ENCODE measurements at regions not wholly inside any gene's neighbourhood (a gene's known extent, or its start where the extent isn't known, plus 50 kb on each side); places are given as distances from the start of the nearest gene placed in this dataset.
A peak's percentile ranks its signal among the peaks of the same experiment; 100 is the strongest.

GRCh38 chr16:13781575-13782338, 138.2 kb upstream of the ERCC4 start:
- Mint-ChIP-seq H3K27me3 (ENCODE audit: low read depth, poor library complexity) (no peaks in the 10 kb centered on the region), H3K27ac (no peak overlapping the region), H3K36me3 (ENCODE audit: low read depth) (no peaks in the 10 kb centered on the region), H3K4me3 (no peak overlapping the region), H3K9me3 (peaks cover 24% of the 10 kb centered on the region), H3K4me1 (no peaks in the 10 kb centered on the region)
- TF ChIP-seq, protein P1, sequence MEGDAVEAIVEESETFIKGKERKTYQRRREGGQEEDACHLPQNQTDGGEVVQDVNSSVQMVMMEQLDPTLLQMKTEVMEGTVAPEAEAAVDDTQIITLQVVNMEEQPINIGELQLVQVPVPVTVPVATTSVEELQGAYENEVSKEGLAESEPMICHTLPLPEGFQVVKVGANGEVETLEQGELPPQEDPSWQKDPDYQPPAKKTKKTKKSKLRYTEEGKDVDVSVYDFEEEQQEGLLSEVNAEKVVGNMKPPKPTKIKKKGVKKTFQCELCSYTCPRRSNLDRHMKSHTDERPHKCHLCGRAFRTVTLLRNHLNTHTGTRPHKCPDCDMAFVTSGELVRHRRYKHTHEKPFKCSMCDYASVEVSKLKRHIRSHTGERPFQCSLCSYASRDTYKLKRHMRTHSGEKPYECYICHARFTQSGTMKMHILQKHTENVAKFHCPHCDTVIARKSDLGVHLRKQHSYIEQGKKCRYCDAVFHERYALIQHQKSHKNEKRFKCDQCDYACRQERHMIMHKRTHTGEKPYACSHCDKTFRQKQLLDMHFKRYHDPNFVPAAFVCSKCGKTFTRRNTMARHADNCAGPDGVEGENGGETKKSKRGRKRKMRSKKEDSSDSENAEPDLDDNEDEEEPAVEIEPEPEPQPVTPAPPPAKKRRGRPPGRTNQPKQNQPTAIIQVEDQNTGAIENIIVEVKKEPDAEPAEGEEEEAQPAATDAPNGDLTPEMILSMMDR (IDR thresholded peaks at IDR 0.05) = no peak
- no peak for DNase-seq

DNA sequence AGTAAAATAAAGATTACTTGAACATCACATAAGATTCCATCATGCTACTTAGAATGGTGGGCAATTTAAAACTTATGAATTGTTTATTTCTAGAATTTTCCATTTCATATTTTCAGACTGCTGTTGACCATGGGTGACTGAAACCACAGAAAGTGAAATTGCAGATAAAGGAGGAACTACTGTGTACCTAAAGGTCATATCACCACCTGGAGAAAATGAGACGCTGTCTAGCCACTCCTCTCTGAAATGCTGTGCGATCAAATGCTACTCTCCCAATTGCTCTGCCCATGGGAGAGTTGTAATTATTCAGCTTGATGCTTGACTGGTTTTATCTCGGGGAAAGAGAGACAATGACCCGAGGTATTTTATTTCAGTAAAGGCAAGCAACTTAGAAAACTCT, 128.9 kb upstream of the ERCC4 start:
- Mint-ChIP-seq H3K9me3 (peaks cover 28% of the 10 kb centered on the region), H3K27ac (no peak overlapping the region), H3K4me1 (peaks cover 11% of the 10 kb centered on the region), H3K27me3 (ENCODE audit: low read depth, poor library complexity) (peaks cover 16% of the 10 kb centered on the region), H3K4me3 (no peak overlapping the region), H3K36me3 (ENCODE audit: low read depth) (no peaks in the 10 kb centered on the region)
- DNase-seq = no peak
- TF ChIP-seq, protein P1 (IDR thresholded peaks at IDR 0.05) = no peak

DNA sequence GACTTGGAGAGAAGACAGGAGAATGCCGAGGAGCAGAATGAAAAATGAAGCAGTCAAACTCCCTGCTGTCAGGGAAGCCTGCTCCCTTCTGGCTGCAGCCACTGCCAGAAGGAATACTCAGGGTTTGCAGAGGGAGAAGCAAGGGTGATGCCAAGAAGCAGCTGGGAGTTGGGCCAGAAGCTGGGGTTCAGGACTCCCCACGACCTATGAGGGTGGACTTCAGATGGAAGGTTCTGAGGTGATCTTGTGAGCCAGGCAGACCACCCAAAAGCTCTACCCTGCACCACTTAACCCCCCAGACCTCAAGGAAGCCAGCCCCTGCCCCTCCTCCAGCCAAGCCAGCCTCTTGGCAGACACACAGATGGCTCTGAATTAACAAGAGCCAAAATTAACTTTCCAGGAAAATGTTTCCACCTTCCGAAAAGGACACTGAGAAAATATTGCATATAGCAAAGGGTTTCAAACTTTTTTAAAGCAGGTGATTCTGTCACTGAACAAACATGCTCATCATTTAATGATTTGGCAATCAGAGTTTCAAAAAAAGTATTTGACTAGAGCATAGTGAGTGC, 126.0 kb upstream of the ERCC4 start:
- H3K27ac Mint-ChIP-seq = no peak overlapping the region
- H3K27me3 Mint-ChIP-seq (ENCODE audit: low read depth, poor library complexity) = peaks cover 24% of the 10 kb centered on the region
- peaks cover 20% of the 10 kb centered on the region for H3K9me3 Mint-ChIP-seq
- no peak overlapping the region for H3K4me3 Mint-ChIP-seq
- peak; percentile 5 for DNase-seq
- H3K4me1 Mint-ChIP-seq = peaks cover 11% of the 10 kb centered on the region
- no peaks in the 10 kb centered on the region for H3K36me3 Mint-ChIP-seq (ENCODE audit: low read depth)
- TF ChIP-seq, protein P1 (IDR thresholded peaks at IDR 0.05) = no peak

GRCh38 chr16:13795131-13795530, 124.8 kb upstream of the ERCC4 start:
- DNase-seq = no peak
- Mint-ChIP-seq H3K36me3 (ENCODE audit: low read depth) (no peaks in the 10 kb centered on the region), H3K9me3 (peaks cover 19% of the 10 kb centered on the region), H3K27ac (no peak overlapping the region), H3K4me3 (no peak overlapping the region), H3K4me1 (peaks cover 11% of the 10 kb centered on the region), H3K27me3 (ENCODE audit: low read depth, poor library complexity) (peaks cover 24% of the 10 kb centered on the region)
- TF ChIP-seq, protein P1 (IDR thresholded peaks at IDR 0.05) = no peak

DNA sequence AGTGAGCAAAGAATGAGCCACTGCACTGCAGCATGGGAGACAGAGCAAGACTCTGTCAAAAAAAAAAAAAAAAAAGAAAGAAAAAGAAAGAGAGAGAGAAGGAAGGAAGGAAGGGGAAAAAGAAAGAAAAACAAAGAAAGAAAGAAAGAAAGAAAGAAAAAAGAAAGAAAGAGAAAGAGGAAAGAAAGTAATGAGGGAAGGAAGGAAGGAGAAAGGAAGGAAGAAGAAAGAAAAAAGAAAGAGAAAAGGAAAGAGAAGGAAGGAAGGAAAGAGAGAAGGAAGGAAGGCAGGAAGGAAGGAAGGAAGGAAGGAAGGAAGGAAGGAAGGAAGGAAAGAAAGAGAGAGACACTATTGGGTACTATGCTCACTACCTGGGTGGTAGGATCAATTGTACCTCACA, 122.2 kb upstream of the ERCC4 start:
- Mint-ChIP-seq H3K9me3 (no peaks in the 10 kb centered on the region), H3K4me1 (peaks cover 11% of the 10 kb centered on the region), H3K27me3 (ENCODE audit: low read depth, poor library complexity) (peaks cover 31% of the 10 kb centered on the region), H3K4me3 (no peak overlapping the region), H3K27ac (no peak overlapping the region), H3K36me3 (ENCODE audit: low read depth) (no peaks in the 10 kb centered on the region)
- TF ChIP-seq, protein P1 (IDR thresholded peaks at IDR 0.05) = no peak
- no peak for DNase-seq

GRCh38 chr16:13798211-13798610, 121.7 kb upstream of the ERCC4 start:
- no peak overlapping the region for H3K27ac Mint-ChIP-seq
- H3K4me3 Mint-ChIP-seq = no peak overlapping the region
- TF ChIP-seq, protein P1 (IDR thresholded peaks at IDR 0.05) = no peak
- H3K9me3 Mint-ChIP-seq = no peaks in the 10 kb centered on the region
- no peaks in the 10 kb centered on the region for H3K36me3 Mint-ChIP-seq (ENCODE audit: low read depth)
- H3K27me3 Mint-ChIP-seq (ENCODE audit: low read depth, poor library complexity) = peaks cover 31% of the 10 kb centered on the region
- H3K4me1 Mint-ChIP-seq = peaks cover 11% of the 10 kb centered on the region
- no peak for DNase-seq
